ENCODE measurements at regions not wholly inside any gene's neighbourhood (a gene's known extent, or its start where the extent isn't known, plus 50 kb on each side); places are given as distances from the start of the nearest gene placed in this dataset.

- no peak for TF ChIP-seq POLR2AphosphoS5 (IDR thresholded peaks at IDR 0.05)
- TF ChIP-seq CTCF (IDR thresholded peaks at IDR 0.05 in 8 of 11, conservative IDR thresholded peaks at IDR 0.05 in 3 of 11): no peak
These were observed 136.4 kb downstream of the C9orf50 start for GRCh38 chr9:129484352-129485000.
